ENCODE measurements at regions not wholly inside any gene's neighbourhood (a gene's known extent, or its start where the extent isn't known, plus 50 kb on each side); places are given as distances from the start of the nearest gene placed in this dataset.

DNA sequence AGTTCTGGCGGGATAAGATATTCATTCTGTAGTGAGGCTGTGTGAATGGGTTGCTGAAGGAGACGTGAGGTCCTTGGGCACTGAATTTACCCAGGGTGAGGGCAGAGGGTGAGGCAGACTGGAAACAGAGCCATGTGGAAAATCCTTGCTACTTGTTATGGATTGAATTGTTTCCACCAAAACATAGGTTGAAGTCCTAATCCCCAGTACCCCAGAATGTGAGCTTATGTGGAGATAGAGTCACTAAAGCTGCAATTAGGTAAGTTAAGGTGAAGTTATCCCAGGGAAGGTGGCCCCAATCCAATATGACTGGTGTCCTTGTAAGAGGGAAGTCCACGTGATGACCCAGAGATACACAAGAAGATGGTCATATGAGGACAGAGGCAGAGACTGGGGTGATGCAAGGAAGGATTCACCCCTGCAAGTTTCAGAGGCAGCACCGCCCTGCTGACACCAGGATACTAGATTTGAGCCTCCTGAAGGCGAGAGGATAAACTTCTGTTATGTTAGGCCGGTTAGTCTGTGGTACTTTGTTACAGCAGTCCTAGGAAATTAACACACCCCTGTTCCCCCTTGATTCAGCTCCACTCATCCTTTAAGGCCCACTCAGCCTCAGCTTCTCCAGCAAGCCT, 289.4 kb upstream of the MEX3C start:
- POLR2A ChIA-PET: no interaction called here
- CTCF ChIA-PET: no interaction called here

GRCh38 chr18:51490417-51490816, 292.9 kb upstream of the MEX3C start:
- ChIA-PET CTCF (no interaction called here), POLR2A (interaction anchor here (0.6 kb wide), 1 partner anchor 698 kb away, joined by 3 read pairs; no protein-coding TSS in a partner anchor)
- Mint-ChIP-seq H3K36me3 (no peaks in the 10 kb centered on the region), H3K4me1 (peaks cover 8% of the 10 kb centered on the region), H3K9me3 (peaks cover 6% of the 10 kb centered on the region; the same call in 1 of the 2 replicates), H3K27me3 (ENCODE audit: low read depth) (no peaks in the 10 kb centered on the region), H3K4me3 (no peak overlapping the region), H3K27ac (no peak overlapping the region)
- ATAC-seq: no peak
- no peak for DNase-seq (ENCODE audit: low spot score)
- TF ChIP-seq ZNF232 (CRISPR knock-in tag; IDR thresholded peaks at IDR 0.05) (no peak), ZNF138 (CRISPR knock-in tag; conservative IDR thresholded peaks at IDR 0.05) (no peak), JUN (CRISPR knock-in tag; IDR thresholded peaks at IDR 0.05) (no peak), ATF3 (CRISPR knock-in tag; conservative IDR thresholded peaks at IDR 0.05) (no peak), FOXP1 (CRISPR knock-in tag; IDR thresholded peaks at IDR 0.05; ENCODE audit: borderline replicate concordance) (no peak), NFE2L1 (CRISPR knock-in tag; IDR thresholded peaks at IDR 0.05) (no peak), NR1H2 (CRISPR knock-in tag; IDR thresholded peaks at IDR 0.05) (no peak), CREM (CRISPR knock-in tag; IDR thresholded peaks at IDR 0.05) (no peak), E2F4 (CRISPR knock-in tag; IDR thresholded peaks at IDR 0.05; ENCODE audit: borderline replicate concordance, low read depth) (no peak), GABPB1 (CRISPR knock-in tag; IDR thresholded peaks at IDR 0.05) (no peak), ZNF317 (CRISPR knock-in tag; IDR thresholded peaks at IDR 0.05; ENCODE audit: borderline replicate concordance, low read depth) (no peak), CDX4 (CRISPR knock-in tag; IDR thresholded peaks at IDR 0.05; ENCODE audit: borderline replicate concordance) (no peak), CBFB (CRISPR knock-in tag; IDR thresholded peaks at IDR 0.05; ENCODE audit: low read depth) (no peak)
- TF ChIP-seq, protein P1, sequence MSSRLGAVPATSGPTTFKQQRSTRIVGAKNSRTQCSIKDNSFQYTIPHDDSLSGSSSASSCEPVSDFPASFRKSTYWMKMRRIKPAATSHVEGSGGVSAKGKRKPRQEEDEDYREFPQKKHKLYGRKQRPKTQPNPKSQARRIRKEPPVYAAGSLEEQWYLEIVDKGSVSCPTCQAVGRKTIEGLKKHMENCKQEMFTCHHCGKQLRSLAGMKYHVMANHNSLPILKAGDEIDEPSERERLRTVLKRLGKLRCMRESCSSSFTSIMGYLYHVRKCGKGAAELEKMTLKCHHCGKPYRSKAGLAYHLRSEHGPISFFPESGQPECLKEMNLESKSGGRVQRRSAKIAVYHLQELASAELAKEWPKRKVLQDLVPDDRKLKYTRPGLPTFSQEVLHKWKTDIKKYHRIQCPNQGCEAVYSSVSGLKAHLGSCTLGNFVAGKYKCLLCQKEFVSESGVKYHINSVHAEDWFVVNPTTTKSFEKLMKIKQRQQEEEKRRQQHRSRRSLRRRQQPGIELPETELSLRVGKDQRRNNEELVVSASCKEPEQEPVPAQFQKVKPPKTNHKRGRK (CRISPR knock-in tag; IDR thresholded peaks at IDR 0.05; ENCODE audit: borderline replicate concordance): no peak

More for the DNA sequence above, 289.4 kb upstream of the MEX3C start:
- Mint-ChIP-seq H3K4me1 (peaks cover 20% of the 10 kb centered on the region), H3K4me3 (no peak overlapping the region), H3K27ac (no peak overlapping the region), H3K27me3 (ENCODE audit: low read depth) (no peaks in the 10 kb centered on the region), H3K36me3 (no peaks in the 10 kb centered on the region), H3K9me3 (peaks cover 10% of the 10 kb centered on the region; the same call in 1 of the 2 replicates)
- ATAC-seq (no peak), DNase-seq (ENCODE audit: low spot score) (no peak)
- TF ChIP-seq CTCF (IDR thresholded peaks at IDR 0.05) (no peak), NR1H2 (CRISPR knock-in tag; IDR thresholded peaks at IDR 0.05) (no peak), PRRX2 (CRISPR knock-in tag; IDR thresholded peaks at IDR 0.05) (no peak), TEAD4 (CRISPR knock-in tag; IDR thresholded peaks at IDR 0.05) (no peak)
- TF ChIP-seq, protein P2, sequence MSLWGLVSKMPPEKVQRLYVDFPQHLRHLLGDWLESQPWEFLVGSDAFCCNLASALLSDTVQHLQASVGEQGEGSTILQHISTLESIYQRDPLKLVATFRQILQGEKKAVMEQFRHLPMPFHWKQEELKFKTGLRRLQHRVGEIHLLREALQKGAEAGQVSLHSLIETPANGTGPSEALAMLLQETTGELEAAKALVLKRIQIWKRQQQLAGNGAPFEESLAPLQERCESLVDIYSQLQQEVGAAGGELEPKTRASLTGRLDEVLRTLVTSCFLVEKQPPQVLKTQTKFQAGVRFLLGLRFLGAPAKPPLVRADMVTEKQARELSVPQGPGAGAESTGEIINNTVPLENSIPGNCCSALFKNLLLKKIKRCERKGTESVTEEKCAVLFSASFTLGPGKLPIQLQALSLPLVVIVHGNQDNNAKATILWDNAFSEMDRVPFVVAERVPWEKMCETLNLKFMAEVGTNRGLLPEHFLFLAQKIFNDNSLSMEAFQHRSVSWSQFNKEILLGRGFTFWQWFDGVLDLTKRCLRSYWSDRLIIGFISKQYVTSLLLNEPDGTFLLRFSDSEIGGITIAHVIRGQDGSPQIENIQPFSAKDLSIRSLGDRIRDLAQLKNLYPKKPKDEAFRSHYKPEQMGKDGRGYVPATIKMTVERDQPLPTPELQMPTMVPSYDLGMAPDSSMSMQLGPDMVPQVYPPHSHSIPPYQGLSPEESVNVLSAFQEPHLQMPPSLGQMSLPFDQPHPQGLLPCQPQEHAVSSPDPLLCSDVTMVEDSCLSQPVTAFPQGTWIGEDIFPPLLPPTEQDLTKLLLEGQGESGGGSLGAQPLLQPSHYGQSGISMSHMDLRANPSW (CRISPR knock-in tag; conservative IDR thresholded peaks at IDR 0.05; ENCODE audit: low read depth): no peak
